OCI-LY3 (cell line): ENCODE measurements at regions not wholly inside any gene's neighbourhood (a gene's known extent, or its start where the extent isn't known, plus 50 kb on each side); places are given as distances from the start of the nearest gene placed in this dataset.
"Not testable (repeated sequence)": the region's sequence is repeated elsewhere in the genome, so short reads cannot be mapped to it uniquely, and the experiment has no call there.

Experiments used
- H2AFZ ChIP-seq: fragments of 200-600, 300-600 bp; shearing (Covaris generic); 2 replicates; pipeline ENCODE4 v1.6.0; 2014; ENCODE audit warnings: antibody characterized with exemption, low read depth, low read length
- H3K27ac ChIP-seq: fragments of 200-600, 300-600 bp; sonication (generic); 2 replicates; pipeline ENCODE4 v1.5.1; 2014; ENCODE audit warnings: mild to moderate bottlenecking, low read length, moderate library complexity, mixed read lengths
- H3K27me3 ChIP-seq: fragments of 200-600, 300-600 bp; sonication (generic); 2 replicates; pipeline ENCODE4 v1.6.1; 2014; ENCODE audit warnings: low read depth, low read length, mixed read lengths
- H3K36me3 ChIP-seq: fragments of 200-600, 300-600 bp; sonication (generic); replicated peaks from 2 replicates; pipeline ENCODE3; 2014; ENCODE audit warnings: low read depth, low read length, mixed read lengths
- H3K4me1 ChIP-seq: fragments of 300-600, 200-600 bp; sonication (generic); 2 replicates; pipeline ENCODE4 v1.6.1; 2014; ENCODE audit warnings: low read length, mixed read lengths
- H3K4me2 ChIP-seq: fragments of 200-600, 300-600 bp; sonication (generic); 2 replicates; pipeline ENCODE4 v1.6.1; 2014; ENCODE audit warnings: low read length, mixed read lengths
- H3K4me3 ChIP-seq: fragments of 300-600, 200-600 bp; sonication (generic); 2 replicates; pipeline ENCODE4 v1.5.1; 2014; ENCODE audit warnings: antibody characterized with exemption, mild to moderate bottlenecking, low read length, moderate library complexity
- H3K79me2 ChIP-seq: fragments of 300-600, 200-600 bp; shearing (Covaris generic); 2 replicates; pipeline ENCODE4 v1.6.1; 2014; ENCODE audit warnings: mild to moderate bottlenecking, low read length, mixed read lengths
- H3K9ac ChIP-seq: fragments of 300-600, 200-600 bp; shearing (Covaris generic); 2 replicates; pipeline ENCODE4 v1.6.0; 2014; ENCODE audit warnings: mild to moderate bottlenecking, low read length, moderate library complexity
- H3K9me3 ChIP-seq: fragments of 200-600, 300-600 bp; shearing (Covaris generic); 2 replicates; pipeline ENCODE4 v1.6.1; 2014; ENCODE audit warnings: low read length, mixed read lengths; ENCODE audit not compliant: insufficient read depth
- H4K20me1 ChIP-seq: fragments of 200-600, 300-600 bp; sonication (generic); 2 replicates; pipeline ENCODE4 v1.6.1; 2016; ENCODE audit warnings: low read length, mixed read lengths; ENCODE audit not compliant: insufficient read depth
- CTCF ChIP-seq: fragments of 200-600, 300-600 bp; sonication (generic); IDR thresholded peaks from 2 replicates; pipeline ENCODE4 v1.5.1; 2014; ENCODE audit warnings: antibody characterized with exemption, low read length, low read depth
- EZH2phosphoT487 ChIP-seq: fragments of 200-600 bp; shearing (Covaris generic); IDR thresholded peaks from 2 replicates; pipeline ENCODE4 v1.6.1; 2018; ENCODE audit warnings: antibody characterized with exemption, mixed run types, low read depth

DNA sequence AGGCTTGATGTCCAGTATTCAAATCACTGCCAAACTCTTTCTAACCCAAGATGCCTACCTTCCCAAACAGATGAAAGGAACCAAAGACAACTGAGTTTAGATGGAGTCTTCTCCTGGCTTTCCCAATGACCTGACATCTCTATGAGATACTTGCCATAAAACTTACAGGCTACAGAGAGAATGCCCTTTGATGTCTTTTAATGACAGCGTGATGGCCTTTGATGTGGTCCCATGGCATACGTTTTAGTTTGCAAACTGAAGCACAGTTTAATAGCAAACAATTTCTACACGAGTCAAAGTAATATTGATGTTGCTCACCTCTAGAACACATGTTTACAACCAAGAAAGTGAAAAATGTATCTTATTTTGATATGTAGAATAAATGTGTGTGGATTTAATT, 73.2 kb downstream of the ZIC4 start:
- Histone ChIP-seq H3K9ac (no peak overlapping the region), H3K4me3 (no peak overlapping the region), H3K4me1 (no peaks in the 10 kb centered on the region), H3K27ac (no peak overlapping the region), H3K79me2 (no peaks in the 10 kb centered on the region), H3K9me3 (no peaks in the 10 kb centered on the region), H3K36me3 (no peaks in the 10 kb centered on the region), H2AFZ (no peak overlapping the region), H3K4me2 (no peak overlapping the region), H3K27me3 (no peaks in the 10 kb centered on the region), H4K20me1 (no peaks in the 10 kb centered on the region)
- no peak for TF ChIP-seq EZH2phosphoT487

DNA sequence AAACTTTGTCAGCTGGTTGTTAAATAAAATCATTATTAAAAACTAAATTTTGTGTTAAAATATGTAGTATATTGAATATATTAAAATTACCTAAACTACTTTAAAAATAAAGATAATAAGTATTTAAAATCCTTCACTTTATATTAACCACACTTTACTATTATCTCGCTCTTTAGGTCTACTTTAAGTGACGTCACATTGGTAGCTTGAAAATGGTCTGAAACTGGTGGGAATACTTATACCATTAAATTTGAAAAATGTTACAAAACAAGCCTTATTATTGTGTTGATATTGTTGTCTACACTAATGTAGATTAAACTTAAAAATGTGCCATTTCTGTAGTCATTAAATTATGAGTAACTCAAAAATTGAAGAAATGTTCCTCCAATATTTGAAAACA, 77.6 kb downstream of the ZIC4 start:
- H3K27me3 ChIP-seq: no peaks in the 10 kb centered on the region
- no peak overlapping the region for H2AFZ ChIP-seq
- no peaks in the 10 kb centered on the region for H3K79me2 ChIP-seq
- H3K4me2 ChIP-seq: no peak overlapping the region
- no peaks in the 10 kb centered on the region for H3K36me3 ChIP-seq
- H3K4me3 ChIP-seq: no peak overlapping the region
- TF ChIP-seq CTCF (no peak), EZH2phosphoT487 (no peak)
- H3K4me1 ChIP-seq: no peaks in the 10 kb centered on the region
- no peak overlapping the region for H3K9ac ChIP-seq
- H3K9me3 ChIP-seq: no peaks in the 10 kb centered on the region
- no peaks in the 10 kb centered on the region for H4K20me1 ChIP-seq
- no peak overlapping the region for H3K27ac ChIP-seq

DNA sequence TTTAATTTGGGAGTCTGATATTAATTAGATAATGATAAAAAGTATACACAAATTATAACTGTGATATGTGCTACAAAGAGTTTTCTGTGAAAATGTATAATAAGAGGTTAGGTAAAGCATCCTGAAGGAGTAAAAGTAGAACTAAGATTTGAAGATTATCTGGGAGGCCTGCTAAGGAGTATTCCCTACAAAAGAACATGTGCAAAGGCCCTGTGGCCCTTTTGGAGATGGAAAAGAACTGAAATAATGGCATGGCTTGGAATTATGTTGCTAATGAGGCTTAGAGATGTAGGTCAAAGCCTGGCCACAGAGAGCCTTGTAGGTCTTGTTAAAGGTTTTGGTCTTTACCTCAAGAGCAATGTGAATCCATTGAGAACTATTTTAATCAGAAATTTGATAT, 82.0 kb downstream of the ZIC4 start:
- H2AFZ ChIP-seq: no peak overlapping the region
- H3K27ac ChIP-seq: no peak overlapping the region
- H3K4me3 ChIP-seq: no peak overlapping the region
- no peaks in the 10 kb centered on the region for H3K36me3 ChIP-seq
- H3K79me2 ChIP-seq: no peaks in the 10 kb centered on the region
- no peaks in the 10 kb centered on the region for H4K20me1 ChIP-seq
- no peak for TF ChIP-seq EZH2phosphoT487
- TF ChIP-seq CTCF: no peak
- H3K9ac ChIP-seq: no peak overlapping the region
- no peaks in the 10 kb centered on the region for H3K27me3 ChIP-seq
- no peak overlapping the region for H3K4me2 ChIP-seq
- no peaks in the 10 kb centered on the region for H3K4me1 ChIP-seq
- H3K9me3 ChIP-seq: no peaks in the 10 kb centered on the region

GRCh38 chr3:147318900-147319299, 87.4 kb downstream of the ZIC4 start:
- no peak overlapping the region for H2AFZ ChIP-seq

DNA sequence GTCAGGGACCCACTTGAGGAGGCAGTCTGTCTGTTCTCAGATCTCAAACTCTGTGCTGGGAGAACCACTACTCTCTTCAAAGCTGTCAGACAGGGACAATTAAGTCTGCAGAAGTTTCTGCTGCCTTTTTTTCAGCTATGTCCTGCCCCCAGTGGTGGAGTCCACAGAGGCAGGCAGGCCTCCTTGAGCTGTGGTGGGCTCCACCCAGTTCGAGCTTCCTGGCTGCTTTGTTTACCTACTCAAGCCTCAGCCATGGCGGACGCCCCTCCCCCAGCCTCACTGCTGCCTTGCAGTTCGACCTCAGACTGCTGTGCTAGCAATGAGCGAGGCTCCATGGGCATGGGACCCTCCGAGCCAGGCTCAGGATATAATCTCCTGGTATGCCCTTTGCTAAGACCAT, 89.3 kb downstream of the ZIC4 start:
- H2AFZ ChIP-seq, H3K4me2 ChIP-seq, H3K9me3 ChIP-seq, H3K79me2 ChIP-seq, H3K27me3 ChIP-seq, H3K27ac ChIP-seq, H4K20me1 ChIP-seq, H3K36me3 ChIP-seq, H3K4me1 ChIP-seq, H3K9ac ChIP-seq, H3K4me3 ChIP-seq: not testable (repeated sequence)

More at GRCh38 chr3:147318900-147319299, 87.4 kb downstream of the ZIC4 start:
- no peaks in the 10 kb centered on the region for H3K27me3 ChIP-seq
- H3K9me3 ChIP-seq: no peaks in the 10 kb centered on the region
- no peak overlapping the region for H3K27ac ChIP-seq
- no peaks in the 10 kb centered on the region for H4K20me1 ChIP-seq
- no peaks in the 10 kb centered on the region for H3K79me2 ChIP-seq
- no peak overlapping the region for H3K4me2 ChIP-seq
- H3K36me3 ChIP-seq: no peaks in the 10 kb centered on the region
- H3K4me3 ChIP-seq: no peak overlapping the region
- H3K4me1 ChIP-seq: no peaks in the 10 kb centered on the region
- H3K9ac ChIP-seq: no peak overlapping the region
- TF ChIP-seq CTCF (no peak), EZH2phosphoT487 (no peak)
